Activated T-cell treated with anti-CD3 and anti-CD28 coated beads for 24 hours (primary cell): ENCODE measurements at regions not wholly inside any gene's neighbourhood (a gene's known extent, or its start where the extent isn't known, plus 50 kb on each side); places are given as distances from the start of the nearest gene placed in this dataset.

Experiments used
- DNase-seq: peaks from one replicate; pipeline ENCODE4 v3.0.0-alpha.2; 2020; ENCODE audit warnings: low read depth

DNA sequence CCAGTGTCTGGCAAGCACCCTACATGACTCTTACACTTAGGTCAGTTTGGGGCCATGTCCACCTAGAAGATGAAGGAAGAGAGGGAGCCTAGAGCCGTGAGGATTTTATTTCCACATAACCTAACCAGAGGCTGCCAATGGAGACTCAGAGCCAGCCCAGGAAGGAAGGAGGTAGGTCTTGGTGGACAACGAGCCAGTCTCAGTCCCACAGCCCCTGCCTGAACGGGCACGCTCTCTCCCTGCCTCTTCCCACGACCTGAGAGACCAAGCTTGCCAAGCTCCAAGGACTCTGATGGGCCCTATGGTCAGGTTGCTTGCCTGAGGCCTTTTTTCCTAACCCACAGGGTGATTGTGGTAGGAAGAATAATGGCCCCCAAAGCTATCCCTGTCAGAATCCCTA lies 188.4 kb downstream of the TFCP2L1 start:
- DNase-seq, result no peak

- no peak for DNase-seq
These were observed 186.4 kb downstream of the TFCP2L1 start for GRCh38 chr2:121098556-121098955.

- no peak for DNase-seq
These were observed 185.4 kb downstream of the TFCP2L1 start for GRCh38 chr2:121099329-121100290.

DNA sequence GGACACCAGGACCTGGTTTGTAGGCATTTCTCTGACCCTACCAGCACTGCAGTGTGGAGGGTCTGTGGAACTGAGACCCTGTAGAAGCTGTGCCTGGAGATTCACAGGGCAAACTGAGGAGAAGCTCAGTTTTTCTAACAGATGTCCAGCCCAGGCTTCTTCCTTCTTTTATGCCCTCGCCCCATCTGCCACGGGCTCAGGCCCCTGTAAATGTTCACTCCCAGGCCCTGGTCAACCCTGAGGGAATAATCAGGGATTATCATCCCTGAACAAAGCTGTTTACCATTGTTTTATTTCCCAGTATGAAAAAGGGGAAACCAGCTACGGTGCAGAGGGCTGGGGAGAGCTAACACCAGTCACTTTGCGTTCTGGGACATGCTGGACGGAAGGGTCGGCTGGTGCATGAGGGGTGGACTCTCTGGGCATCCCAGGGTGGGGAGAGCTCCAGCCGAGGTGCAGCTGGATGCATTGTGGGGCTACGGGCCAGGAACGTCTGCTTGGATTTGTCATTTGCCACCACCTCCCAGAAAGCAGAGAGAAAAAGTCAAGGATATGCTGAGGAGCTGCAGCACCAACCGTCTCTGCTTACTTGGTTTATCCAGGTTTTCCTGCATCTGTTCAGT lies 183.8 kb downstream of the TFCP2L1 start:
- DNase-seq, result no peak

GRCh38 chr2:121102941-121103340 lies 182.1 kb downstream of the TFCP2L1 start:
- no peak for DNase-seq

DNA sequence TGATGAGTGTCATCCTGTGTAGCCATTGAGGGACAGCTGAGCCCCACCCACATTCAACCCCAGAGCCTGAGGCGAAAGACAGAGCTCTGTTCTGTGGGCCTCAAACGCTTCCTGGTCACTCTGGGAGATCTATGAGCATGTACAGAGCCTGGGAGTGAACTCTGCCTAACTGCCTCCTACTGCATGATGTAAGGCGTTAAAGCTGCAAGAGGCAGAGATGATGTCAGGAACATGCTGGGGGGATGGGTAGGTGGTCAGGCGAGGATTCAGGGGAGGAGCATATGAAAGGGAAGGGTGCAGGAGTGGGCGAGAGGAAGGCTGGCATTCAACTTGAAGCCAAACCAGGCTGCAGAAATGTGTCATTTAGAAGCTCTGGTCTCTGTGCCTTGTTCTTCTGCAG lies 181.0 kb downstream of the TFCP2L1 start:
- no peak for DNase-seq

GRCh38 chr2:121104721-121105141 lies 180.3 kb downstream of the TFCP2L1 start:
- DNase-seq, result no peak

DNA sequence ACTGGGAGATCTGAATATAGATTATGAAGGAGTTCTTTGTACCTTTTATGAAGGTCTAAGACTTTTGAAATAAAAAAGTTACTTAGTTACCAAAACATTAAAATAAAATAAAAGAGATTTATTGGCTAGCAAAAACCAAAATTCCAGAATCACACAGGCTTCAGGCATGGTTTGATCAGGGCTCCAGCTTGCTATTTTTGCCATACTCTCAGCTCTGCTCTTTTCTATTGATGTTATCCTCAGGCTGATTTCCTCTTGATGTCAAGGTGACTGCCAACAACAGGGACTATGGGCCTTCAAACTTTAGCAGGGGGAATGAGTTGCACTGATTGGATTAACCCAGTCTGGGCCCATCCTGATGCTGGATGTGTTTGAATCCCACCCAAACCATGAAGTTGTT lies 174.1 kb downstream of the TFCP2L1 start:
- DNase-seq, result no peak

DNA sequence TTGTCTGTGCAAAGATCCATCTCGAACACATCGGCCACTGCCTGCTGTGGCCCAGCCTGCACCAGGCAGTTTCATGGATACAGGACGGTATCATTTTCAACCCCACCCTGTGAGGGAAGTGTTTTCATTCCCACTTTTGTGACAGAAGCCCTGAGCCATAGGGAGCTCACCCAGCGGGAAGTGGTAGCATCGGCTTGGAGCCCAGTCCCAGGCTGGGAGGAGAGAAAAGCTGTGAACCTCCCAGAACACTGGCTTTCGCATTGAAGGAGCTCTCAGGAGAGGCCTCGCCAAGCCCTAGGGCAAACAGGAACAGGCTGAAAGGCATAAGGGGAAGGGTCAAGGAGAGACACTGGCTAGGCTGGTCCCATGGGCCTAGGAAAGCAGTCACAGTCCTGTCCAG lies 166.1 kb downstream of the TFCP2L1 start:
- no peak for DNase-seq

DNA sequence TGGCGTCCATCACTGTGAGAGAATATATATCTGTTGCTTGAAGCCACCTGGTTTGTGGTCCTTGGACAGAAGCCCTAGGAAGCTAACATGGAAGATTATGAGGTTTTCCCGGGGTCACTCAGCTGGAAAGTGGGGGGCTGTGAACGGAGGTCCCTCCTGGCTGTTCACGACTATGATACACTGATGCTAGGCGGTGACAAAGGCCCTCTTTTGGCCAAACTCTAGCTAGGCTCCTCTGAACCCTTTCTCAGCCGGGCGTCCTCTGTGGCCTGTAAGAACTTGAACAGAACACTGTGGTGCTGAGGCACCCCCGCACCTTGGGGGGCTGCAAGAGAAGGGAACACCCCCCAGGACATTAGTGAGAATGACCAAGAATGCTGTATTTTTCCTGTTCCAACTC lies 164.6 kb downstream of the TFCP2L1 start:
- DNase-seq, result no peak

- no peak for DNase-seq
These were observed 164.0 kb downstream of the TFCP2L1 start for GRCh38 chr2:121120991-121121390.

DNA sequence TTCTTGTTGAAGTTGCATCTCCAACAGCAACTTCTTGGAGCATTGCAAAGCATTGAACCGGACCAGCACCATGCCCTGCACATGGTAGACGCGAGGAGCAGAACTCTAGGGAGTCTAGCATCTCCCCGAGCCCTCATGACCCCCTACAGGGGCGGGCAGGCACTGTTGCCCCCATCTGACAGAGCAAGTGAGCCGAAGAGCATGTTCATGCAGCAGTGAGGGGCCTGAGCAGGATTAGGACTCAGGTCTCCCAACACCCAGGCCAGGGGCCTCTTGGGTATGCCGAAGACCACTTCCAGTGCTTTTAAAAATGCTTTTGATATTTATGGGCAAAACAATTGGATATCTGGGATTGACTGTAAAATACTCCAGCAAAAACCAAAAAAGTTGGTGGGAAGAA lies 163.3 kb downstream of the TFCP2L1 start:
- no peak for DNase-seq

DNA sequence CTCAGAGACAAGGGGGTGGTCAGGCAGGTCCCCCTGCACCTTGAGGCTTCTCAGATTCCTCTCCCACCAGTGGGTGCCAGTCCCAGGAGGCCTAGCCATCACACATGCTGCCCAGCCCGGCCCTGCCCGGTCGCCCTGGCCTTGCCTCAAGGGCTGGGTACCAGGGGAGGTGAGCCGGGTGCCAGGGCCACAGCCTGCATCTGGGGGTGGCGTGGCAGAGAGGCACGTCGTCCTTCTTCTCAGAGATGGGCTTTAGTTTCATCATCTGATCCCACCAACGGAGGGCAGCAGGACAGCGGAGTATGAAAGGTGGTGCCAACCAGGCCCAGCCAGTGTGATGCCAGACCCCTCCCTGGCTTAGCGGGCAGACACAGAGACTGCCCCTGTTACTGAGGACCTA lies 161.7 kb downstream of the TFCP2L1 start:
- DNase-seq, result no peak

DNA sequence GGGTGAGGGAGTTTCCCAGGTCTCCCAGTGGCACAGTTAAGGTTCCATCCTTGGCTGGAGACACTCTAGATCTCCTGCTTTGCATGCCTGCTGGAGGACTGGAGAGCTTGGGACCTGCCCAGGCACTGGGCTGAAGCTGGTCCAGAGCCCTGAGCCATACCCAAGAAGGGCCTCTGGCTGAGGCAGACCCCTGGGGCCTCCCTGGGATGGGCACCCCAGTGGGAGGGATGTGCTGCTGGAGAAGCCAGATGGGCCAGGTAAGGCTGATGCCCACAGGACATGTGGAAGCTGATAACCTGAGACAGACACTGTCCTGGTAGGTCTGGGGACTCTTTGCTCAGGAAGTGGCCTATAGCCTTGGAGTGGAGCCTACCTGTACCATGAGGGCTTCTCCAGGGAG lies 160.7 kb downstream of the TFCP2L1 start:
- DNase-seq, result no peak

- no peak for DNase-seq
These were observed 159.7 kb downstream of the TFCP2L1 start for GRCh38 chr2:121125350-121125749.

- DNase-seq, result no peak
These were observed 156.0 kb downstream of the TFCP2L1 start for GRCh38 chr2:121128741-121129659.

DNA sequence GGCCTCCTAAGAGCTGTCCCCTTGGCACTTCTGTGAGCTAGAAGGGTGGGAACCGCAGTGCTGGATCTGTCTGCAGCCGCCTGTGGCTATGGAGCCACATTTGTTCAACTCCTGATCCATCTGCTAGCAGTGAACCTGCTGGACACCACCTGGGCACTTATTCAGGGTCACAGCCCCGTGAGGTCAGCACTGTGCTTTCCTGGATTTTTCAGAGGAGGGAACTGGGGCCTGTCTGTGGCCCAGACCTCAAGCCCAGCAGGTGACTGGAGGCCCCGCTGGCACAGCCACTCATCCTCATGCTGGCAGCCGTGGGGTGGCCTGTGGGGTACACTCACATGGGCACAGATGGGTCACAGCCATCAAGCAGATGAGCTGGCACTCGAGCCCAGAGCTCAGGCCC lies 155.3 kb downstream of the TFCP2L1 start:
- DNase-seq, result no peak

DNA sequence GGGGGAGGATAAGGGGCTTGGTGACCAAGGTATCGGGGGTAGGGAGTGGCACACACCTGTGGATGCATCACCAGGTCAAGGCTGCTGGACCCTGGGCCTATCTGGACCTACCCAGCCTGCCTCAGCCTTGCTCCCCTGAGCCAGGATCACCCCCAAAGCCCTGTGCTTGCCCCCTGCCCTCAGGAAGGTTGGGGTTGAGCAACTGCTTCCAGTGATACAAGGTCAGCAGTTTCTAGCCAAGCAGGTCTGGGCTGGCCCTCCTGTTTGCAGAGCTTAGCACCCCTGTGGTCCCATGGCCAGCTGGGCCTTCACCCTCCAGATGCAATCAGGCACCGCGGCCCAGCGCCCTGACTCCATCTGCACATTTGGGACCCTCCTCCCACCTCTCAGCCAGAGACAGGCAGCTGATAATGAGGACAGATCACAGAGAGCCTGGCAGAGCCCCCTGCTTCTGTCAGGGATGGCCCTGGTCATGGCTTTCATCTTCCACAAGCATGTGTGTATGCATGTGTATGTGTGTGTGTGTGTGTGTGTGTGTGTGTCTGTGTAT lies 154.6 kb downstream of the TFCP2L1 start:
- no peak for DNase-seq

- no peak for DNase-seq
These were observed 153.6 kb downstream of the TFCP2L1 start for GRCh38 chr2:121131375-121131774.

DNA sequence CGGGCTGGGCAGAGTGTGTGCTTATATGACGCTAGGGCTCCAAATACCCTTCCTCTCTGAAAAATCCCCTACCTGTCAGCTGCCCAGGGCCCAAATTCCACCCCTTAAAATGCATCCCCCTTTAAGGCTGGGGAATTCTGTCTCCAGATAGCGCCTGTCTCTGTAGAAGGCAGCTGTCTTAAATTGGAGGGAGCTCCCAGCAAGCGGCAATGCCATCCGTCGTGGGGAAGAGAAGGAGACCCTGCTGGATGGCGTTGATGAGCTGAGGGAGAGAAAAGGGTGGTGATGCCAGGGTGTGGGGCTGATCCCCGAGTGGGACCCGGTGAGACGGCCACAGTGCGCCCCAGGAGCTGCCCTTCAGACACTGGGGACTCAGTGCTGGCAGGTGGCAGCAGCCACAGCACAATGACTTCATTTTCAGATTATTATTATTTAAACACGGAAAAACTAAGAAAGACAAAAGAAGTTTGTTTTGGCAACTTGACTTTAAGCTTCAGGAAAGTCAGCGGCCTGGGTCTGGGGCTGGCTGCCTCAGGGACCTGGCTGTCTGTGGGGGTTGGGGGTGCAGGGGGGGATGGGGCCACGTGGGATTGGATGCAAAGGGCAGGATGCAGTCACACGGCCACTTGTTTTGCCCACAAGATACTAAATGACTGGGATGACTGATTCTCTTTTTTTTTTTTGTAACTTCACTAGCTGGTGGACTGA lies 152.8 kb downstream of the TFCP2L1 start:
- no peak for DNase-seq

DNA sequence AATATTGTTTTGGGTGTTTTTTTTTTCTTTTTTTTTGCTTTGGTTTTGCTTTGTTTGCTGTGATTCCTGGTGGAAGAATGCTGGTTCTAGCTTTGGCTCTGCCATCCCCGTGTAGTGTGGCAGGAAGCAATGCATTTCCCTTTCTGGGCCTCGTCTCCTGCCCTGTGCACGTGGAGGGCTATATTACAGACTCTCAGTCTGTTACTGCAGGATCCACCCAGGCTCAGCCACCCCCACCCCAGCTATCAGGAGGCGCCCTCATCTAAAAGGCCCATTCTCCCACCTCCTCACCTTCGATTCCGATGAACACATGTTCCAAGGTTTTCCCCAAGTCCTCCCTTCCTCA lies 152.3 kb downstream of the TFCP2L1 start:
- no peak for DNase-seq
